Heart right ventricle (tissue), 16 donors: ENCODE measurements at regions not wholly inside any gene's neighbourhood (a gene's known extent, or its start where the extent isn't known, plus 50 kb on each side); places are given as distances from the start of the nearest gene placed in this dataset.

ENCODE experiments used
- ATAC-seq, 8 donors: fragments of 200-7000 bp; cut with Tn5 transposase; one replicate each; pipeline ENCODE4 v1.9.1; 2020; ENCODE audit warnings: mild to moderate bottlenecking in 8 of 8, moderate library complexity in 8 of 8, moderate number of reproducible peaks in 1 of 8
- DNase-seq, 2 donors: peaks; one replicate each; pipeline ENCODE4 v3.0.0-alpha.2; 2020
- H3K27ac ChIP-seq, 10 donors: fragments of 200-600 bp; sonication (generic) in 2 of 10; one replicate each; pipeline versions ENCODE4 v1.5.0 to v1.8.0; 2020 to 2022; ENCODE audit warnings: mild to moderate bottlenecking in 3 of 10
- H3K27me3 ChIP-seq, 7 donors: fragments of 200-600 bp; one replicate each; pipeline ENCODE4 v1.8.0; 2021 to 2022; ENCODE audit warnings: mild to moderate bottlenecking in 2 of 7
- H3K36me3 ChIP-seq, 9 donors: fragments of 200-600 bp; sonication (generic) in 1 of 9; one replicate each; pipeline versions ENCODE4 v1.5.0 to v1.8.0; 2020 to 2022; ENCODE audit warnings: mild to moderate bottlenecking in 2 of 9
- H3K4me1 ChIP-seq, 9 donors: fragments of 200-600 bp; sonication (generic) in 1 of 9; one replicate each; pipeline versions ENCODE4 v1.5.0 to v1.8.0; 2020 to 2022; ENCODE audit warnings: mild to moderate bottlenecking in 4 of 9
- H3K4me3 ChIP-seq, 10 donors: fragments of 200-600 bp; sonication (generic) in 2 of 10; one replicate each; pipeline versions ENCODE4 v1.5.0 to v1.8.0; 2020 to 2022; ENCODE audit warnings: mild to moderate bottlenecking in 7 of 10, moderate library complexity in 2 of 10
- H3K9me3 ChIP-seq, 11 donors: fragments of 200-600 bp in 10 of 11; sonication (generic) in 2 of 11; one replicate each; pipeline versions ENCODE4 v1.5.0 to v1.8.0; 2013 to 2022; ENCODE audit warnings: mild to moderate bottlenecking in 2 of 11, control low read depth in 1 of 11, moderate library complexity in 1 of 11
- WGBS, 2 donors: extraction: QIAGEN DNeasy Blood & Tissue Kit; methylation state at CpG; one replicate each; pipeline ENCODE4 v1.1.7; 2013; ENCODE audit warnings: inconsistent platforms in 1 of 2; 5-methylcytosine and 5-hydroxymethylcytosine counted together
- intact Hi-C, 10 donors: fragments of 100-400 bp; cut with DNase I; formaldehyde crosslinking; loops; one replicate each; pipeline versions ENCODE4 v1.11.1 to v1.14.2; 2022
- TF ChIP-seq, protein P1 (sequence below), 9 donors: fragments of 200-600 bp; sonication (generic) in 2 of 9; IDR thresholded peaks; one replicate each; pipeline versions ENCODE4 v1.5.0 to v1.8.0; 2021 to 2022; ENCODE audit warnings: antibody characterized with exemption in 9 of 9, mild to moderate bottlenecking in 5 of 9, moderate library complexity in 1 of 9
- donor health status: Arrhythmogenic right ventricular cardiomyopathy.
- donor health status: ischemic (EF 13 %, LVEDD 7.1; RV severe dilation, severe dysfunction).
- donor health status: healthy with polysubstance abuse.
- donor health status: DM: no; HTN: yes; CAD: no.
- donor health status: DM: no; HTN: no; CAD: no.
- donor health status: ischemic (EF 25% LVEDD 6.9; RV normal size, moderate dysfunction).
- donor health status: ischemic (EF 25% LVEDD 5.7; RV mildly dilated, moderate dysfunction).
- donor health status: healthy.
- donor health status: DM: yes; HTN: yes; CAD: no.
- donor health status: Ischemic cardiomyopathy.
- donor health status: ischemic (EF 35%, LVEDD 5.7; RV mildly dilated, moderate dysfunction).
- donor health status: nonischemic (EF 11% LVEDD 7.7; RV severe dilation, severe dysfunction).
- donor health status: DM: yes; HTN: yes; CAD: no.
- donor health status: PGD.
- donor health status: ischemic (EF 29% LVEDD 5.4; RV normal size, mild dysfunction).
- donor health status: nonischemic (EF 23%, LVEDD 6.1; RV moderate dilation, normal function).

DNA sequence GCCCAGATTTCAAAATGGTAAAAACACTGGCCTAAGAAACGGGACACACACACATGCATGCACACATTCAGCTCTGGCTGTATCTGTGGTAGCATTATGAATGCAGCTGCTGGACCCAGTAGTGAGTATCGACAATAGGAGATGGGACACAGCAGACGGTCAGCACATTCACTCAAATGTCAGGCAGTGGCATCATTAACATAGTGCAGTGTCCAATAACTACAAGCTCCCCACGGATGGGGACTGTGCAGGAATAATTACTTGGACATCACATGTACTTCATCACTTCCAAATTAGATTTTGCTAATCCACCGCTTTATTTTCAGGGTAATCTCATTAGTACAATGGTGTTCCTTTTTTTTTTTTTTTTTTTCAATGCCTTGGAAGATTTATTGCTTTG, 109.5 kb downstream of the FANCF start:
- TF ChIP-seq, protein P1, sequence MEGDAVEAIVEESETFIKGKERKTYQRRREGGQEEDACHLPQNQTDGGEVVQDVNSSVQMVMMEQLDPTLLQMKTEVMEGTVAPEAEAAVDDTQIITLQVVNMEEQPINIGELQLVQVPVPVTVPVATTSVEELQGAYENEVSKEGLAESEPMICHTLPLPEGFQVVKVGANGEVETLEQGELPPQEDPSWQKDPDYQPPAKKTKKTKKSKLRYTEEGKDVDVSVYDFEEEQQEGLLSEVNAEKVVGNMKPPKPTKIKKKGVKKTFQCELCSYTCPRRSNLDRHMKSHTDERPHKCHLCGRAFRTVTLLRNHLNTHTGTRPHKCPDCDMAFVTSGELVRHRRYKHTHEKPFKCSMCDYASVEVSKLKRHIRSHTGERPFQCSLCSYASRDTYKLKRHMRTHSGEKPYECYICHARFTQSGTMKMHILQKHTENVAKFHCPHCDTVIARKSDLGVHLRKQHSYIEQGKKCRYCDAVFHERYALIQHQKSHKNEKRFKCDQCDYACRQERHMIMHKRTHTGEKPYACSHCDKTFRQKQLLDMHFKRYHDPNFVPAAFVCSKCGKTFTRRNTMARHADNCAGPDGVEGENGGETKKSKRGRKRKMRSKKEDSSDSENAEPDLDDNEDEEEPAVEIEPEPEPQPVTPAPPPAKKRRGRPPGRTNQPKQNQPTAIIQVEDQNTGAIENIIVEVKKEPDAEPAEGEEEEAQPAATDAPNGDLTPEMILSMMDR (IDR thresholded peaks at IDR 0.05), result no peak
- Histone ChIP-seq H3K4me3 (no peak overlapping the region), H3K9me3 (no peaks in the 10 kb centered on the region), H3K27ac (no peak overlapping the region), H3K4me1 (no peaks in the 10 kb centered on the region), H3K27me3 (peaks cover 0 to 9% (median 0%) of the 10 kb centered on the region in 7 donors), H3K36me3 (no peaks in the 10 kb centered on the region)
- intact Hi-C loops, result no loop called here
- ATAC-seq (no peak), DNase-seq (no peak)
- 66 to 73% methylated on average over 5 of the region's 5 CpGs for WGBS, 2 donors

DNA sequence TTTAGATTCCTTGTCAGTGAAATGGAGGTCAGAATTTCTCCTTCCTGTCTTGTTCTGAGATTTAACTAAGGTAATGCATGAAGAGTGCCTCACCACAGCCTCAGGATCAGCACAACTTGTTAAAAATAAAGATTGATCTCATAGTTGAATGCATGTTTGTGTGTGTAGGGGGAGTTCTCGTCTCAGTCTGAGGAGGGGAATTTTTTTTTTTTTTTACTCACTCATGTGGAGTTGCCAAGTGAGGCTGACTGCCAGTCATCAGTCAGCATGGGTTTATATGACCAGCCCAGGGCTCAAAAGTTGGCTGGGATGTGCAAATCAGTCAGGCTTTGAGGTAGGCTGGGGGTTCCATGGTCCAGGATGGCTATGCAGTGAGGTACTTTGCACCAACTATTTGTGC, 113.2 kb downstream of the FANCF start:
- intact Hi-C loops, result no loop called here
- TF ChIP-seq, protein P1 (IDR thresholded peaks at IDR 0.05), result no peak
- Histone ChIP-seq H3K27me3 (peaks cover 0 to 9% (median 0%) of the 10 kb centered on the region in 7 donors), H3K4me3 (no peak overlapping the region), H3K9me3 (no peaks in the 10 kb centered on the region), H3K27ac (no peak overlapping the region), H3K4me1 (no peaks in the 10 kb centered on the region), H3K36me3 (no peaks in the 10 kb centered on the region)
- no peak for ATAC-seq
- 9 to 17% methylated on average over 1 of the region's 1 CpG for WGBS, 2 donors
- DNase-seq, result no peak

DNA sequence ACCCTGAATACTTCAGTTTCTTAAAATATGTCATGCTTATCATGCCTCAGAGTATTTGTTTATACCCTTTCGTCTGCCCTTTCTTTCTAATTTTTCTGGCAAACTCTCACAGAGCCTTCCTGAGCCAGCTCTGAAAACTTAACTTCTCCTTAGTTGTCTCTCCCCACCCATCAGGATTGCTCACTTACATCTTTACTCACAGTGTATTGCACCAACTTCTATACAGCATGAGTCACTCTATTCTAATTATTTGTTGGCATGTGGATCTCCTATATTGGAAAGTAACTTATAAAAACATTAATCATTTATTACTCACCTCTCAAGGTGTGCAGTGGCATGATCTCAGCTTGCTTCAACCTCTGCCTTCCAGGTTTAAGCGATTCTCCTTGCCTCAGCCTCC, 114.9 kb downstream of the FANCF start:
- no peak for ATAC-seq

DNA sequence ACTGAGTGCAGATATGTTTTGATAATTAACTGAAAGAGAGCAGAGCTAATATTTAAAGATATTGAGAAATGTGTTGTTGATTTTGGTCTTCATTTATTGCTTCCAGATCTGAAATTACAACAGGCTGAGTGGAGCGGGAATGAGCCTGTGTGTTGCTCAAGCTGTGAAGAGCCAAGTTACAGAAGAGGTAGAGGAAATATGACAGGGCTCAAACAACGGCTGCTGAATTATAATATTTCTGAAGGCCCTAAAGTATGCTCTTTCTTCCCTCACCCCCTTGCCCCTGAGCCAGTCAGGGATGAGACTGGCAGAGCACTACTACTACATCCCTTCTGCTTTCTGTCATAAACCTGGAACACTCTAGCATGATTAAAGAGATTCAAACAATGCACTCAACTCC, 115.6 kb downstream of the FANCF start:
- intact Hi-C loops, result no loop called here

More for the DNA sequence above, 114.9 kb downstream of the FANCF start:
- H3K4me3 ChIP-seq, result no peak overlapping the region
- H3K27me3 ChIP-seq, result peaks cover 0 to 9% (median 0%) of the 10 kb centered on the region in 7 donors
- no peak overlapping the region for H3K27ac ChIP-seq
- WGBS, 2 donors, result 62 to 66% methylated on average over 2 of the region's 2 CpGs
- TF ChIP-seq, protein P1 (IDR thresholded peaks at IDR 0.05), result no peak
- intact Hi-C loops, result no loop called here
- no peaks in the 10 kb centered on the region for H3K36me3 ChIP-seq
- H3K4me1 ChIP-seq, result no peaks in the 10 kb centered on the region
- no peak for DNase-seq
- no peaks in the 10 kb centered on the region for H3K9me3 ChIP-seq

More for the DNA sequence above, 115.6 kb downstream of the FANCF start:
- DNase-seq, result no peak
- Histone ChIP-seq H3K9me3 (no peaks in the 10 kb centered on the region), H3K27me3 (peaks cover 0 to 9% (median 0%) of the 10 kb centered on the region in 7 donors), H3K4me1 (no peaks in the 10 kb centered on the region), H3K36me3 (no peaks in the 10 kb centered on the region), H3K4me3 (no peak overlapping the region), H3K27ac (no peak overlapping the region)
- TF ChIP-seq, protein P1 (IDR thresholded peaks at IDR 0.05), result no peak
- no peak for ATAC-seq
- 81 to 83% methylated on average over 2 of the region's 2 CpGs for WGBS, 2 donors
